GM19328 (cell line): ENCODE measurements at regions not wholly inside any gene's neighbourhood (a gene's known extent, or its start where the extent isn't known, plus 50 kb on each side); places are given as distances from the start of the nearest gene placed in this dataset.

ENCODE experiments used
- ATAC-seq: cut with Tn5 transposase; IDR thresholded peaks from one replicate; pipeline ENCODE4 v1.9.1; 2021; ENCODE audit warnings: mild to moderate bottlenecking, moderate library complexity; ENCODE audit not compliant: unreplicated experiment

GRCh38 chr13:109602356-109602755 is 184.0 kb downstream of the IRS2 start:
- ATAC-seq, result no peak

GRCh38 chr13:109599901-109600657 is 186.3 kb downstream of the IRS2 start:
- no peak for ATAC-seq

GRCh38 chr13:109595471-109595870 is 190.9 kb downstream of the IRS2 start:
- ATAC-seq, result no peak

- ATAC-seq, result no peak
These were observed 193.2 kb downstream of the IRS2 start for GRCh38 chr13:109593230-109593629.

GRCh38 chr13:109592770-109593169 is 193.6 kb downstream of the IRS2 start:
- no peak for ATAC-seq

- no peak for ATAC-seq
These were observed 198.7 kb downstream of the IRS2 start for GRCh38 chr13:109587689-109588088.

GRCh38 chr13:109586509-109587346 is 199.7 kb downstream of the IRS2 start:
- no peak for ATAC-seq

GRCh38 chr13:109584844-109585361 is 201.5 kb downstream of the IRS2 start:
- no peak for ATAC-seq

- no peak for ATAC-seq
These were observed 209.1 kb downstream of the IRS2 start for GRCh38 chr13:109577191-109577700.

- ATAC-seq, result no peak
These were observed 210.0 kb downstream of the IRS2 start for GRCh38 chr13:109576331-109576813.

GRCh38 chr13:109575821-109576220 is 210.6 kb downstream of the IRS2 start:
- ATAC-seq, result no peak

GRCh38 chr13:109572389-109572788 is 214.0 kb downstream of the IRS2 start:
- no peak for ATAC-seq

- ATAC-seq, result peak; percentile 85
These were observed 216.2 kb downstream of the IRS2 start for GRCh38 chr13:109569958-109570711.

- ATAC-seq, result no peak
These were observed 218.0 kb downstream of the IRS2 start for GRCh38 chr13:109568339-109568818.

GRCh38 chr13:109567315-109567714 is 219.1 kb downstream of the IRS2 start:
- no peak for ATAC-seq

- ATAC-seq, result no peak
These were observed 220.5 kb downstream of the IRS2 start for GRCh38 chr13:109565877-109566276.

- peak; percentile 39 for ATAC-seq
These were observed 238.0 kb downstream of the IRS2 start for GRCh38 chr13:109548374-109548773.

GRCh38 chr13:109547942-109548341 is 238.4 kb downstream of the IRS2 start:
- peak; percentile 76 for ATAC-seq

- no peak for ATAC-seq
These were observed 240.5 kb downstream of the IRS2 start for GRCh38 chr13:109545931-109546330.

- no peak for ATAC-seq
These were observed 245.3 kb downstream of the IRS2 start for GRCh38 chr13:109541081-109541480.

- no peak for ATAC-seq
These were observed 248.8 kb downstream of the IRS2 start for GRCh38 chr13:109537584-109537983.
